HG03457 (cell line): ENCODE measurements at regions not wholly inside any gene's neighbourhood (a gene's known extent, or its start where the extent isn't known, plus 50 kb on each side); places are given as distances from the start of the nearest gene placed in this dataset.

Experiments used
- ATAC-seq: cut with Tn5 transposase; IDR thresholded peaks from one replicate; pipeline ENCODE4 v1.9.1; 2021; ENCODE audit warnings: moderate number of reproducible peaks; ENCODE audit not compliant: unreplicated experiment

- ATAC-seq: no peak
Observed at GRCh38 chr5:174229514-174230370, 184.2 kb downstream of the NSG2 start.

GRCh38 chr5:174231956-174232487, 186.5 kb downstream of the NSG2 start:
- ATAC-seq: no peak

GRCh38 chr5:174234388-174234787, 188.9 kb downstream of the NSG2 start:
- no peak for ATAC-seq

GRCh38 chr5:174235221-174236011, 189.9 kb downstream of the NSG2 start:
- no peak for ATAC-seq

- no peak for ATAC-seq
Observed at GRCh38 chr5:174236070-174236469, 190.6 kb downstream of the NSG2 start.

GRCh38 chr5:174239718-174240117, 194.2 kb downstream of the NSG2 start:
- no peak for ATAC-seq

- ATAC-seq: no peak
Observed at GRCh38 chr5:174242573-174242972, 197.1 kb downstream of the NSG2 start.

- ATAC-seq: no peak
Observed at GRCh38 chr5:174243904-174244303, 198.4 kb downstream of the NSG2 start.

GRCh38 chr5:174245516-174246075, 200.1 kb downstream of the NSG2 start:
- no peak for ATAC-seq

GRCh38 chr5:174246743-174247142, 201.2 kb downstream of the NSG2 start:
- no peak for ATAC-seq

- no peak for ATAC-seq
Observed at GRCh38 chr5:174247301-174247700, 201.8 kb downstream of the NSG2 start.

- ATAC-seq: no peak
Observed at GRCh38 chr5:174251305-174252000, 205.9 kb downstream of the NSG2 start.

- no peak for ATAC-seq
Observed at GRCh38 chr5:174252121-174252520, 206.6 kb downstream of the NSG2 start.

- no peak for ATAC-seq
Observed at GRCh38 chr5:174259696-174260420, 214.4 kb downstream of the NSG2 start.

GRCh38 chr5:174271316-174271715, 225.8 kb downstream of the NSG2 start:
- no peak for ATAC-seq

- ATAC-seq: no peak
Observed at GRCh38 chr5:174272671-174273070, 227.2 kb downstream of the NSG2 start.

- ATAC-seq: peak; percentile 83
Observed at GRCh38 chr5:174273325-174273724, 227.8 kb downstream of the NSG2 start.

- ATAC-seq: no peak
Observed at GRCh38 chr5:174275959-174276358, 230.5 kb downstream of the NSG2 start.

GRCh38 chr5:174281089-174281760, 235.7 kb downstream of the NSG2 start:
- no peak for ATAC-seq

- ATAC-seq: no peak
Observed at GRCh38 chr5:174281855-174282254, 236.3 kb downstream of the NSG2 start.
